ENCODE measurements at regions not wholly inside any gene's neighbourhood (a gene's known extent, or its start where the extent isn't known, plus 50 kb on each side); places are given as distances from the start of the nearest gene placed in this dataset.
"Not testable (repeated sequence)": the region's sequence is repeated elsewhere in the genome, so short reads cannot be mapped to it uniquely, and the experiment has no call there.

GRCh38 chr18:30679285-30679930 is 363.1 kb downstream of the DSC3 start:
- TF ChIP-seq, protein P1, sequence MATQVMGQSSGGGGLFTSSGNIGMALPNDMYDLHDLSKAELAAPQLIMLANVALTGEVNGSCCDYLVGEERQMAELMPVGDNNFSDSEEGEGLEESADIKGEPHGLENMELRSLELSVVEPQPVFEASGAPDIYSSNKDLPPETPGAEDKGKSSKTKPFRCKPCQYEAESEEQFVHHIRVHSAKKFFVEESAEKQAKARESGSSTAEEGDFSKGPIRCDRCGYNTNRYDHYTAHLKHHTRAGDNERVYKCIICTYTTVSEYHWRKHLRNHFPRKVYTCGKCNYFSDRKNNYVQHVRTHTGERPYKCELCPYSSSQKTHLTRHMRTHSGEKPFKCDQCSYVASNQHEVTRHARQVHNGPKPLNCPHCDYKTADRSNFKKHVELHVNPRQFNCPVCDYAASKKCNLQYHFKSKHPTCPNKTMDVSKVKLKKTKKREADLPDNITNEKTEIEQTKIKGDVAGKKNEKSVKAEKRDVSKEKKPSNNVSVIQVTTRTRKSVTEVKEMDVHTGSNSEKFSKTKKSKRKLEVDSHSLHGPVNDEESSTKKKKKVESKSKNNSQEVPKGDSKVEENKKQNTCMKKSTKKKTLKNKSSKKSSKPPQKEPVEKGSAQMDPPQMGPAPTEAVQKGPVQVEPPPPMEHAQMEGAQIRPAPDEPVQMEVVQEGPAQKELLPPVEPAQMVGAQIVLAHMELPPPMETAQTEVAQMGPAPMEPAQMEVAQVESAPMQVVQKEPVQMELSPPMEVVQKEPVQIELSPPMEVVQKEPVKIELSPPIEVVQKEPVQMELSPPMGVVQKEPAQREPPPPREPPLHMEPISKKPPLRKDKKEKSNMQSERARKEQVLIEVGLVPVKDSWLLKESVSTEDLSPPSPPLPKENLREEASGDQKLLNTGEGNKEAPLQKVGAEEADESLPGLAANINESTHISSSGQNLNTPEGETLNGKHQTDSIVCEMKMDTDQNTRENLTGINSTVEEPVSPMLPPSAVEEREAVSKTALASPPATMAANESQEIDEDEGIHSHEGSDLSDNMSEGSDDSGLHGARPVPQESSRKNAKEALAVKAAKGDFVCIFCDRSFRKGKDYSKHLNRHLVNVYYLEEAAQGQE (IDR thresholded peaks at IDR 0.05; ENCODE audit: insufficient replicate concordance, low read depth) = no peak
- TF ChIP-seq SPI1 (IDR thresholded peaks at IDR 0.05; ENCODE audit: borderline replicate concordance, low read depth) (no peak), POLR2AphosphoS5 (IDR thresholded peaks at IDR 0.05; ENCODE audit: low read depth) (no peak), GABPA (IDR thresholded peaks at IDR 0.05; ENCODE audit: low read depth) (no peak)
- TF ChIP-seq, protein P2, sequence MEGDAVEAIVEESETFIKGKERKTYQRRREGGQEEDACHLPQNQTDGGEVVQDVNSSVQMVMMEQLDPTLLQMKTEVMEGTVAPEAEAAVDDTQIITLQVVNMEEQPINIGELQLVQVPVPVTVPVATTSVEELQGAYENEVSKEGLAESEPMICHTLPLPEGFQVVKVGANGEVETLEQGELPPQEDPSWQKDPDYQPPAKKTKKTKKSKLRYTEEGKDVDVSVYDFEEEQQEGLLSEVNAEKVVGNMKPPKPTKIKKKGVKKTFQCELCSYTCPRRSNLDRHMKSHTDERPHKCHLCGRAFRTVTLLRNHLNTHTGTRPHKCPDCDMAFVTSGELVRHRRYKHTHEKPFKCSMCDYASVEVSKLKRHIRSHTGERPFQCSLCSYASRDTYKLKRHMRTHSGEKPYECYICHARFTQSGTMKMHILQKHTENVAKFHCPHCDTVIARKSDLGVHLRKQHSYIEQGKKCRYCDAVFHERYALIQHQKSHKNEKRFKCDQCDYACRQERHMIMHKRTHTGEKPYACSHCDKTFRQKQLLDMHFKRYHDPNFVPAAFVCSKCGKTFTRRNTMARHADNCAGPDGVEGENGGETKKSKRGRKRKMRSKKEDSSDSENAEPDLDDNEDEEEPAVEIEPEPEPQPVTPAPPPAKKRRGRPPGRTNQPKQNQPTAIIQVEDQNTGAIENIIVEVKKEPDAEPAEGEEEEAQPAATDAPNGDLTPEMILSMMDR (IDR thresholded peaks at IDR 0.05; ENCODE audit: insufficient read depth, low read length) = no peak
- Histone ChIP-seq H3K27me3 (ENCODE audit: insufficient read depth, poor library complexity, severe bottlenecking) (no peaks in the 10 kb centered on the region), H3K4me3 (replicated peaks; ENCODE audit: insufficient read depth, low read length) (no peak overlapping the region), H3K27ac (replicated peaks) (no peak overlapping the region)
- DNase-seq (ENCODE audit: low read depth in 1 of 2, low spot score in 1 of 2) = no peak

- H3K27me3 ChIP-seq (ENCODE audit: insufficient read depth, poor library complexity, severe bottlenecking); DNase-seq (ENCODE audit: low read depth in 1 of 2, low spot score in 1 of 2); H3K4me3 ChIP-seq (replicated peaks; ENCODE audit: insufficient read depth, low read length): not testable (repeated sequence)
Measured at GRCh38 chr18:30677813-30678212, 364.7 kb downstream of the DSC3 start.

DNA sequence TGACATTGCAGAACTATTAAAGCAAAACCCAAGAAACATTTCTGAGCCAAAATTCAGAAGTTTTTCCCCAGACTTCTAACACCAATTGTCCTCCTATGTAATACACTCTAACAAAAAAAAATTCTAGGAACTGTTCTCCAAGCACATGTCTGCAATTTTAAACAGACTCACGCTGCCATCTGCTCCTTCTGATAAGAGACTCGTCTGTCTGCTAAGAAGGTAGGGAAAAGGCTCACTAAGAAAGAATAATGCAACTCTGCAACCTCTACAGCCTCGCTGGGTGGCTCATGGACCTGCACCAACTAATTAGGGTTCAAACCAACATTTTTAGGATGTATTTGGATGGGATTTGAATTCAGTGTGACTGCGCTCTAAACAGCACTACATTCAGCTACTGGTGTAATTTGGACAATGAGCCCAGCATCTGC is 366.5 kb downstream of the DSC3 start:
- DNase-seq (ENCODE audit: low read depth in 1 of 2, low spot score in 1 of 2) = no peak
- H3K27ac ChIP-seq (replicated peaks) = no peak overlapping the region
- TF ChIP-seq, protein P2 (IDR thresholded peaks at IDR 0.05; ENCODE audit: insufficient read depth, low read length) = no peak
- TF ChIP-seq SPI1 (IDR thresholded peaks at IDR 0.05; ENCODE audit: borderline replicate concordance, low read depth) (no peak), GABPA (IDR thresholded peaks at IDR 0.05; ENCODE audit: low read depth) (no peak), POLR2AphosphoS5 (IDR thresholded peaks at IDR 0.05; ENCODE audit: low read depth) (no peak)
- TF ChIP-seq, protein P1 (IDR thresholded peaks at IDR 0.05; ENCODE audit: insufficient replicate concordance, low read depth) = no peak
- H3K27me3 ChIP-seq (ENCODE audit: insufficient read depth, poor library complexity, severe bottlenecking) = no peaks in the 10 kb centered on the region
- H3K4me3 ChIP-seq (replicated peaks; ENCODE audit: insufficient read depth, low read length) = no peak overlapping the region

More at GRCh38 chr18:30677813-30678212, 364.7 kb downstream of the DSC3 start:
- not testable (repeated sequence) for H3K27ac ChIP-seq (replicated peaks)

GRCh38 chr18:30675493-30675892 is 367.0 kb downstream of the DSC3 start:
- H3K4me3 ChIP-seq (replicated peaks; ENCODE audit: insufficient read depth, low read length) = no peak overlapping the region
- TF ChIP-seq, protein P2 (IDR thresholded peaks at IDR 0.05; ENCODE audit: insufficient read depth, low read length) = no peak
- TF ChIP-seq, protein P1 (IDR thresholded peaks at IDR 0.05; ENCODE audit: insufficient replicate concordance, low read depth) = no peak
- TF ChIP-seq POLR2AphosphoS5 (IDR thresholded peaks at IDR 0.05; ENCODE audit: low read depth) (no peak), SPI1 (IDR thresholded peaks at IDR 0.05; ENCODE audit: borderline replicate concordance, low read depth) (no peak), GABPA (IDR thresholded peaks at IDR 0.05; ENCODE audit: low read depth) (no peak)
- H3K27me3 ChIP-seq (ENCODE audit: insufficient read depth, poor library complexity, severe bottlenecking) = no peaks in the 10 kb centered on the region
- H3K27ac ChIP-seq (replicated peaks) = no peak overlapping the region
- DNase-seq (ENCODE audit: low read depth in 1 of 2, low spot score in 1 of 2) = no peak
